ENCODE measurements at regions not wholly inside any gene's neighbourhood (a gene's known extent, or its start where the extent isn't known, plus 50 kb on each side); places are given as distances from the start of the nearest gene placed in this dataset.

- DNase-seq = no peak
Observed at GRCh38 chr3:36197151-36197550, 183.2 kb upstream of the STAC start.

GRCh38 chr3:36201546-36201945 lies 178.8 kb upstream of the STAC start:
- no peak for DNase-seq

- DNase-seq = no peak
Observed at GRCh38 chr3:36206956-36207580, 173.2 kb upstream of the STAC start.

GRCh38 chr3:36210840-36211651 lies 169.3 kb upstream of the STAC start:
- no peak for DNase-seq

GRCh38 chr3:36211652-36211999 lies 168.7 kb upstream of the STAC start:
- DNase-seq = no peak

- no peak for DNase-seq
Observed at GRCh38 chr3:36212251-36212650, 168.1 kb upstream of the STAC start.

GRCh38 chr3:36214460-36214859 lies 165.8 kb upstream of the STAC start:
- DNase-seq = no peak

GRCh38 chr3:36215241-36215640 lies 165.1 kb upstream of the STAC start:
- DNase-seq = no peak

GRCh38 chr3:36219398-36219797 lies 160.9 kb upstream of the STAC start:
- DNase-seq = no peak

- no peak for DNase-seq
Observed at GRCh38 chr3:36220173-36220572, 160.1 kb upstream of the STAC start.

GRCh38 chr3:36221975-36222374 lies 158.3 kb upstream of the STAC start:
- no peak for DNase-seq

GRCh38 chr3:36227980-36228379 lies 152.3 kb upstream of the STAC start:
- DNase-seq = no peak

GRCh38 chr3:36229496-36229895 lies 150.8 kb upstream of the STAC start:
- DNase-seq = no peak

- no peak for DNase-seq
Observed at GRCh38 chr3:36232797-36233489, 147.4 kb upstream of the STAC start.

GRCh38 chr3:36244728-36245127 lies 135.6 kb upstream of the STAC start:
- DNase-seq = no peak

- DNase-seq = no peak
Observed at GRCh38 chr3:36248374-36248773, 131.9 kb upstream of the STAC start.

GRCh38 chr3:36250191-36250590 lies 130.1 kb upstream of the STAC start:
- DNase-seq = no peak

- no peak for DNase-seq
Observed at GRCh38 chr3:36257158-36257852, 123.0 kb upstream of the STAC start.

GRCh38 chr3:36258421-36258820 lies 121.9 kb upstream of the STAC start:
- DNase-seq = no peak

- no peak for DNase-seq
Observed at GRCh38 chr3:36259580-36259979, 120.7 kb upstream of the STAC start.

- DNase-seq = no peak
Observed at GRCh38 chr3:36269274-36269673, 111.0 kb upstream of the STAC start.

- DNase-seq = no peak
Observed at GRCh38 chr3:36282766-36283165, 97.5 kb upstream of the STAC start.

GRCh38 chr3:36295296-36295695 lies 85.0 kb upstream of the STAC start:
- no peak for DNase-seq

- DNase-seq = no peak
Observed at GRCh38 chr3:36297195-36297594, 83.1 kb upstream of the STAC start.
